NB4 (cell line): ENCODE measurements at regions not wholly inside any gene's neighbourhood (a gene's known extent, or its start where the extent isn't known, plus 50 kb on each side); places are given as distances from the start of the nearest gene placed in this dataset.

Experiments used
- CTCF ChIP-seq: IDR thresholded peaks from one replicate; pipeline ENCODE4 v1.5.1; 2012; ENCODE audit warnings: low read depth, low read length
- MYC ChIP-seq: IDR thresholded peaks from 2 replicates; pipeline ENCODE4 v1.6.1; 2011; ENCODE audit warnings: low read depth, low read length
- POLR2A ChIP-seq: IDR thresholded peaks from 2 replicates; pipeline ENCODE4 v1.6.1; 2011; ENCODE audit warnings: mild to moderate bottlenecking; ENCODE audit not compliant: insufficient read length; ENCODE audit errors: extremely low read depth
- TF ChIP-seq, protein P1 (sequence below): IDR thresholded peaks from 2 replicates; pipeline ENCODE4 v1.6.1; 2011; ENCODE audit warnings: low read depth, low read length

GRCh38 chr12:92331383-92331782, 185.7 kb upstream of the BTG1 start:
- TF ChIP-seq CTCF, result no peak
- TF ChIP-seq POLR2A, result no peak
- TF ChIP-seq, protein P1, sequence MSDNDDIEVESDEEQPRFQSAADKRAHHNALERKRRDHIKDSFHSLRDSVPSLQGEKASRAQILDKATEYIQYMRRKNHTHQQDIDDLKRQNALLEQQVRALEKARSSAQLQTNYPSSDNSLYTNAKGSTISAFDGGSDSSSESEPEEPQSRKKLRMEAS, result no peak
- no peak for TF ChIP-seq MYC
